K562 (cell line): ENCODE measurements at regions not wholly inside any gene's neighbourhood (a gene's known extent, or its start where the extent isn't known, plus 50 kb on each side); places are given as distances from the start of the nearest gene placed in this dataset.

ENCODE experiments used
- ATAC-seq: fragments of 200-7000 bp; cut with Tn5 transposase; 3 replicates; pipeline ENCODE4 v1.9.1; 2020; ENCODE audit warnings: moderate library complexity
- BruUV-seq: library from RNA; stranded (reverse); fragments of 400-500 nt; replicated peaks from 2 replicates; lab custom pipeline; 2021; lab: Mats Ljungman, UMichigan
- CTCF ChIA-PET: fragments of 300-600 bp; formaldehyde crosslinking; extraction: SDS; loops from one replicate; lab custom pipeline; 2021; ENCODE audit warnings: low intra/inter-chr PET ratio; lab: Yijun Ruan, JAX
- POLR2A ChIA-PET: fragments of 300-600, 350-650 bp; sonication (Branson Sonifier 250); formaldehyde crosslinking; extraction: SDS; loops from one replicate; lab custom pipeline; 2021; ENCODE audit warnings: antibody characterized with exemption, inconsistent platforms; lab: Yijun Ruan, JAX
- DNase-seq, 4 experiments: peaks; one replicate each; pipeline versions ENCODE4 v3.0.0 to v3.0.0-alpha.2; 2011 to 2018; ENCODE audit warnings: low spot score in 3 of 4, mixed read lengths in 3 of 4; ENCODE audit errors: extremely low read depth in 1 of 4
- FAIRE-seq: peaks from 2 replicates; lab custom pipeline; 2011; peaks lifted over from hg19 to GRCh38; lab: Jason Lieb, UNC
- H2AFZ ChIP-seq: 2 replicates; pipeline ENCODE4 v1.6.0; 2011; ENCODE audit warnings: low read depth, low read length, control low read depth, inconsistent platforms
- H3K27ac ChIP-seq: fragments of 200-600 bp; 3 replicates; pipeline ENCODE4 v1.8.0; 2011; ENCODE audit warnings: low read depth, mild to moderate bottlenecking, control low read depth, inconsistent platforms, low read length, moderate library complexity, mixed read lengths; ENCODE audit errors: extremely low read depth
- H3K27me3 ChIP-seq, 2 experiments: fragments of 300-600 bp in 1 of 2; 2 replicates in 1 of 2; 3 replicates in 1 of 2; pipeline versions ENCODE4 v1.6.0 to v1.8.0; 2011; ENCODE audit warnings: inconsistent platforms in 2 of 2, low read length in 2 of 2, mild to moderate bottlenecking in 1 of 2, mixed read lengths in 1 of 2, moderate library complexity in 1 of 2; ENCODE audit not compliant: control insufficient read depth in 2 of 2, insufficient read depth in 2 of 2
- H3K36me3 ChIP-seq: fragments of 300-600 bp; 3 replicates; pipeline ENCODE4 v1.8.0; 2011; ENCODE audit warnings: mild to moderate bottlenecking, low read length, inconsistent platforms; ENCODE audit not compliant: control insufficient read depth, insufficient read depth
- H3K4me1 ChIP-seq, 2 experiments: fragments of 200-600 bp in 1 of 2; replicated peaks in 1 of 2; 2 replicates in 1 of 2; 3 replicates in 1 of 2; pipeline versions ENCODE4 v1.5.1 to v1.8.0; 2011; ENCODE audit warnings: inconsistent platforms in 2 of 2, low read length in 2 of 2, mild to moderate bottlenecking in 1 of 2, mixed read lengths in 1 of 2, moderate library complexity in 1 of 2; ENCODE audit not compliant: control insufficient read depth in 2 of 2, insufficient read depth in 2 of 2
- H3K4me2 ChIP-seq: 2 replicates; pipeline ENCODE4 v1.6.1; 2011; ENCODE audit warnings: low read length, control low read depth, inconsistent platforms, mixed read lengths; ENCODE audit not compliant: insufficient read depth
- H3K4me3 ChIP-seq: fragments of 200-600 bp; sonication (generic), shearing (Covaris generic); 2 replicates; pipeline ENCODE4 v1.5.1; 2016; ENCODE audit warnings: control low read depth, inconsistent platforms
- H3K79me2 ChIP-seq: fragments of 200-600 bp; 3 replicates; pipeline ENCODE4 v1.8.0; 2011; ENCODE audit warnings: low read length, inconsistent platforms; ENCODE audit not compliant: control insufficient read depth, insufficient read depth
- H3K9ac ChIP-seq, 2 experiments: 2 replicates each; pipeline versions ENCODE4 v1.6.0 to v1.6.1; 2011; ENCODE audit warnings: low read depth in 2 of 2, low read length in 2 of 2, control low read depth in 1 of 2, inconsistent platforms in 1 of 2, mild to moderate bottlenecking in 1 of 2, mixed read lengths in 1 of 2; ENCODE audit not compliant: insufficient read depth in 1 of 2
- H3K9me1 ChIP-seq: one replicate; pipeline ENCODE4 v1.6.0; 2011; ENCODE audit warnings: inconsistent platforms, mild to moderate bottlenecking, low read length, moderate library complexity; ENCODE audit not compliant: control insufficient read depth, insufficient read depth
- H3K9me3 ChIP-seq: replicated peaks from 2 replicates; pipeline ENCODE4 v1.5.1; 2011; ENCODE audit warnings: low read depth, low read length, inconsistent platforms; ENCODE audit not compliant: control insufficient read depth, insufficient read depth
- H4K20me1 ChIP-seq: replicated peaks from 2 replicates; pipeline ENCODE4 v1.6.1; 2011; ENCODE audit warnings: low read length, inconsistent platforms, mixed read lengths; ENCODE audit not compliant: control insufficient read depth, insufficient read depth
- EZH2 ChIP-seq: IDR thresholded peaks from 2 replicates; pipeline ENCODE4 v1.6.1; 2012; ENCODE audit warnings: low read depth, mild to moderate bottlenecking, inconsistent platforms, low read length, borderline replicate concordance
- FOXK1 ChIP-seq: sonication (generic); formaldehyde crosslinking; IDR thresholded peaks from 2 replicates; pipeline ENCODE4 v1.8.0; 2022; ENCODE audit warnings: missing genetic modification reagents, mild to moderate bottlenecking, borderline replicate concordance
- NCOR1 ChIP-seq: fragments of 450-650 bp; IDR thresholded peaks from 2 replicates; pipeline ENCODE4 v1.6.1; 2016; ENCODE audit warnings: mild to moderate bottlenecking, moderate library complexity
- POLR3G ChIP-seq: IDR thresholded peaks from 2 replicates; pipeline ENCODE4 v1.6.1; 2011; ENCODE audit not compliant: insufficient read length, insufficient replicate concordance; ENCODE audit errors: extremely low read depth
- PURB ChIP-seq: sonication (generic); formaldehyde crosslinking; IDR thresholded peaks from 2 replicates; pipeline ENCODE4 v1.9.0; 2021; ENCODE audit warnings: low read depth, mild to moderate bottlenecking, missing genetic modification reagents
- SAP30 ChIP-seq: fragments of 200-600 bp; sonication (generic); IDR thresholded peaks from 2 replicates; pipeline ENCODE4 v1.6.1; 2012; ENCODE audit warnings: borderline replicate concordance, low read depth, mild to moderate bottlenecking, moderate library complexity, low read length, control low read depth, inconsistent platforms; ENCODE audit not compliant: insufficient read depth, poor library complexity, severe bottlenecking
- XRCC5 ChIP-seq: fragments of 200-400 bp; formaldehyde crosslinking; IDR thresholded peaks from 2 replicates; pipeline ENCODE4 v1.6.1; 2017; ENCODE audit warnings: low read depth, mild to moderate bottlenecking, low read length
- ZNF444 ChIP-seq: fragments of 250-450 bp; sonication (Bioruptor Pico); IDR thresholded peaks from 2 replicates; pipeline ENCODE4 v1.4.0; 2020; ENCODE audit warnings: mild to moderate bottlenecking, moderate library complexity
- ZNF449 ChIP-seq: fragments of 250-450 bp; sonication (Bioruptor Pico); IDR thresholded peaks from 2 replicates; pipeline ENCODE4 v1.8.0; 2022; ENCODE audit warnings: moderate library complexity, mild to moderate bottlenecking, inconsistent platforms
- ZNF780A ChIP-seq: fragments of 250-450 bp; sonication (Bioruptor Pico); IDR thresholded peaks from 2 replicates; pipeline ENCODE4 v1.5.0; 2021; ENCODE audit warnings: mild to moderate bottlenecking
- WGBS: fragments of 100-300 bp; shearing (Covaris generic); methylation state at CpG from one replicate; pipeline ENCODE4 v1.1.6; 2016; ENCODE audit warnings: low coverage, mixed read lengths; ENCODE audit not compliant: insufficient coverage; ENCODE audit errors: missing lambda C conversion rate; 5-methylcytosine and 5-hydroxymethylcytosine counted together
- in situ Hi-C: fragments of 300-500 bp; cut with MboI; formaldehyde crosslinking; loops from 4 replicates; pipeline ENCODE4 v1.15.0; 2018; ENCODE audit warnings: inconsistent platforms, mixed read lengths
- intact Hi-C: fragments of 100-400 bp; cut with micrococcal nuclease; formaldehyde crosslinking; loops from 2 replicates; pipeline ENCODE4 v1.14.2; 2022

GRCh38 chr10:59125666-59126065 is 50.8 kb upstream of the PHYHIPL start (continued):
- TF ChIP-seq ZNF449 (CRISPR knock-in tag), result no peak
- TF ChIP-seq NCOR1, result no peak
- no peak for TF ChIP-seq PURB

GRCh38 chr10:59126261-59126660 is 50.2 kb upstream of the PHYHIPL start:
- ATAC-seq (no peak), FAIRE-seq (no peak), DNase-seq (no peak)
- CTCF ChIA-PET, result no interaction called here
- H3K9me3 ChIP-seq, result no peaks in the 10 kb centered on the region; the same call in 1 of the 2 replicates
- TF ChIP-seq ZNF444, result no peak
- TF ChIP-seq XRCC5, result no peak
- no peak for TF ChIP-seq ZNF780A (CRISPR knock-in tag)
- TF ChIP-seq FOXK1 (CRISPR knock-in tag), result no peak
- no peak for TF ChIP-seq POLR3G
- TF ChIP-seq SAP30, result no peak
- TF ChIP-seq EZH2, result no peak
- H4K20me1 ChIP-seq, result no peaks in the 10 kb centered on the region
- H2AFZ ChIP-seq, result no peak overlapping the region
- no peak overlapping the region for H3K4me3 ChIP-seq
- H3K36me3 ChIP-seq, result no peaks in the 10 kb centered on the region
- H3K4me2 ChIP-seq, result no peak overlapping the region
- BruUV-seq, result no TSS peak
- no peak overlapping the region for H3K27ac ChIP-seq
- in situ Hi-C loops, result no loop called here
- no peaks in the 10 kb centered on the region for H3K9me1 ChIP-seq
- H3K79me2 ChIP-seq, result no peaks in the 10 kb centered on the region
- H3K4me1 ChIP-seq, result no peaks in the 10 kb centered on the region
- POLR2A ChIA-PET, result no interaction called here
- 0% methylated on average over 3 of the region's 3 CpGs for WGBS
- no peaks in the 10 kb centered on the region for H3K27me3 ChIP-seq
- H3K9ac ChIP-seq, result no peak overlapping the region
- intact Hi-C loops, result no loop called here
